ENCODE measurements at regions not wholly inside any gene's neighbourhood (a gene's known extent, or its start where the extent isn't known, plus 50 kb on each side); places are given as distances from the start of the nearest gene placed in this dataset.
A peak's percentile ranks its signal among the peaks of the same experiment; 100 is the strongest.

- Histone ChIP-seq H3K9me3 (no peaks in the 10 kb centered on the region), H3K36me3 (no peaks in the 10 kb centered on the region), H3K4me3 (no peak overlapping the region), H3K27me3 (no peaks in the 10 kb centered on the region), H3K4me1 (peaks cover 6% of the 10 kb centered on the region), H3K27ac (no peak overlapping the region)
- intact Hi-C loops (cut with DNase I) = no loop called here
- DNase-seq = no peak
- no peak for TF ChIP-seq CTCF (IDR thresholded peaks at IDR 0.05)
- ATAC-seq = peak; percentile 53
Observed at GRCh38 chr5:88944751-88945531, 62.0 kb upstream of the MEF2C start.

GRCh38 chr5:88941581-88941980 lies 58.6 kb upstream of the MEF2C start:
- DNase-seq (no peak), ATAC-seq (no peak)
- Histone ChIP-seq H3K4me3 (no peak overlapping the region), H3K27me3 (no peaks in the 10 kb centered on the region), H3K4me1 (peaks cover 6% of the 10 kb centered on the region), H3K36me3 (no peaks in the 10 kb centered on the region), H3K27ac (no peak overlapping the region), H3K9me3 (no peaks in the 10 kb centered on the region)
- TF ChIP-seq CTCF (IDR thresholded peaks at IDR 0.05) = no peak
- intact Hi-C loops (cut with DNase I) = no loop called here

GRCh38 chr5:88940713-88941112 lies 57.7 kb upstream of the MEF2C start:
- H3K4me3 ChIP-seq = no peak overlapping the region
- no peaks in the 10 kb centered on the region for H3K36me3 ChIP-seq
- peaks cover 6% of the 10 kb centered on the region for H3K4me1 ChIP-seq
- no peaks in the 10 kb centered on the region for H3K27me3 ChIP-seq
- no peaks in the 10 kb centered on the region for H3K9me3 ChIP-seq
- intact Hi-C loops (cut with DNase I) = no loop called here
- no peak for ATAC-seq
- DNase-seq = no peak
- TF ChIP-seq CTCF (IDR thresholded peaks at IDR 0.05) = no peak
- no peak overlapping the region for H3K27ac ChIP-seq

GRCh38 chr5:88939300-88939699 lies 56.3 kb upstream of the MEF2C start:
- intact Hi-C loops (cut with DNase I) = no loop called here
- ATAC-seq (no peak), DNase-seq (no peak)
- H3K4me1 ChIP-seq = peaks cover 6% of the 10 kb centered on the region
- no peak overlapping the region for H3K4me3 ChIP-seq
- no peak for TF ChIP-seq CTCF (IDR thresholded peaks at IDR 0.05)
- no peaks in the 10 kb centered on the region for H3K27me3 ChIP-seq
- no peaks in the 10 kb centered on the region for H3K9me3 ChIP-seq
- H3K27ac ChIP-seq = no peak overlapping the region
- no peaks in the 10 kb centered on the region for H3K36me3 ChIP-seq

- H3K4me1 ChIP-seq = peaks cover 6% of the 10 kb centered on the region
- no peak overlapping the region for H3K27ac ChIP-seq
- ATAC-seq (no peak), DNase-seq (no peak)
- intact Hi-C loops (cut with DNase I) = no loop called here
- H3K36me3 ChIP-seq = no peaks in the 10 kb centered on the region
- H3K27me3 ChIP-seq = no peaks in the 10 kb centered on the region
- no peaks in the 10 kb centered on the region for H3K9me3 ChIP-seq
- H3K4me3 ChIP-seq = no peak overlapping the region
- TF ChIP-seq CTCF (IDR thresholded peaks at IDR 0.05) = no peak
Observed at GRCh38 chr5:88938488-88938887, 55.5 kb upstream of the MEF2C start.

- Histone ChIP-seq H3K27me3 (no peaks in the 10 kb centered on the region), H3K4me1 (no peaks in the 10 kb centered on the region), H3K9me3 (no peaks in the 10 kb centered on the region), H3K27ac (no peak overlapping the region), H3K36me3 (no peaks in the 10 kb centered on the region), H3K4me3 (no peak overlapping the region)
- intact Hi-C loops (cut with DNase I) = no loop called here
- ATAC-seq = no peak
- TF ChIP-seq CTCF (IDR thresholded peaks at IDR 0.05) = no peak
- no peak for DNase-seq
Observed at GRCh38 chr5:88937406-88937805, 54.4 kb upstream of the MEF2C start.
